Liver (tissue), 8 donors: ENCODE measurements at regions not wholly inside any gene's neighbourhood (a gene's known extent, or its start where the extent isn't known, plus 50 kb on each side); places are given as distances from the start of the nearest gene placed in this dataset.

Source experiments
- DNase-seq: peaks from one replicate; pipeline ENCODE4 v3.0.0-alpha.2; 2017; ENCODE audit warnings: low spot score
- H3K27ac ChIP-seq, 2 donors: one replicate each; pipeline ENCODE4 v1.7.0; 2013; ENCODE audit warnings: inconsistent platforms in 2 of 2, low read length in 2 of 2, control low read depth in 1 of 2, low read depth in 1 of 2, mild to moderate bottlenecking in 1 of 2
- H3K27me3 ChIP-seq, 4 donors: one replicate each; pipeline versions ENCODE4 v1.6.1 to v1.7.0; 2013; ENCODE audit warnings: low read length in 3 of 4, inconsistent platforms in 1 of 4, mild to moderate bottlenecking in 1 of 4, moderate library complexity in 1 of 4; ENCODE audit not compliant: control insufficient read depth in 4 of 4, insufficient read depth in 4 of 4
- H3K36me3 ChIP-seq, 4 donors: one replicate each; pipeline versions ENCODE4 v1.6.1 to v1.7.0; 2013; ENCODE audit warnings: low read length in 3 of 4, mild to moderate bottlenecking in 3 of 4, low read depth in 1 of 4, moderate library complexity in 1 of 4; ENCODE audit not compliant: control insufficient read depth in 4 of 4, insufficient read depth in 3 of 4
- H3K4me1 ChIP-seq, 4 donors: one replicate each; pipeline versions ENCODE4 v1.6.1 to v1.7.0; 2013; ENCODE audit warnings: low read length in 3 of 4, mild to moderate bottlenecking in 3 of 4, moderate library complexity in 1 of 4; ENCODE audit not compliant: control insufficient read depth in 4 of 4, insufficient read depth in 4 of 4
- H3K4me3 ChIP-seq, 3 donors: one replicate each; pipeline versions ENCODE4 v1.6.1 to v1.7.0; 2013; ENCODE audit warnings: low read length in 3 of 3, control low read depth in 1 of 3, low read depth in 1 of 3, mild to moderate bottlenecking in 1 of 3
- H3K9ac ChIP-seq, 2 donors: one replicate each; pipeline ENCODE4 v1.7.0; 2013; ENCODE audit warnings: low read length in 2 of 2, mild to moderate bottlenecking in 2 of 2, moderate library complexity in 2 of 2, control low read depth in 1 of 2, low read depth in 1 of 2
- H3K9me3 ChIP-seq, 4 donors: one replicate each; pipeline versions ENCODE4 v1.6.1 to v1.7.0; 2013; ENCODE audit warnings: low read length in 3 of 4; ENCODE audit not compliant: control insufficient read depth in 4 of 4
- EGR1 ChIP-seq, 2 donors: IDR thresholded peaks; 2 replicates each; pipeline ENCODE4 v1.6.1; 2016 to 2018; ENCODE audit warnings: antibody characterized with exemption in 2 of 2, low read depth in 2 of 2
- FOXA1 ChIP-seq: IDR thresholded peaks from 2 replicates; pipeline ENCODE4 v1.6.1; 2016; ENCODE audit warnings: antibody characterized with exemption
- FOXA2 ChIP-seq: IDR thresholded peaks from 2 replicates; pipeline ENCODE4 v1.6.1; 2016; ENCODE audit warnings: antibody characterized with exemption
- GABPA ChIP-seq, 2 donors: IDR thresholded peaks in 1 of 2; conservative IDR thresholded peaks in 1 of 2; 2 replicates each; pipeline ENCODE4 v1.6.1; 2016; ENCODE audit warnings: antibody characterized with exemption in 2 of 2, mild to moderate bottlenecking in 1 of 2, moderate library complexity in 1 of 2
- HNF4A ChIP-seq, 2 donors: conservative IDR thresholded peaks; 2 replicates each; pipeline ENCODE4 v1.6.1; 2016; ENCODE audit warnings: antibody characterized with exemption in 2 of 2, mild to moderate bottlenecking in 2 of 2
- HNF4G ChIP-seq: IDR thresholded peaks from 2 replicates; pipeline ENCODE4 v1.6.1; 2016; ENCODE audit warnings: antibody characterized with exemption
- JUND ChIP-seq, 2 donors: IDR thresholded peaks; 2 replicates each; pipeline ENCODE4 v1.6.1; 2016; ENCODE audit warnings: antibody characterized with exemption in 2 of 2
- NR2F2 ChIP-seq: IDR thresholded peaks from 2 replicates; pipeline ENCODE4 v1.6.1; 2016; ENCODE audit warnings: antibody characterized with exemption
- RAD21 ChIP-seq, 2 donors: IDR thresholded peaks; 2 replicates each; pipeline ENCODE4 v1.6.1; 2016; ENCODE audit warnings: antibody characterized with exemption in 2 of 2, mild to moderate bottlenecking in 2 of 2
- REST ChIP-seq: IDR thresholded peaks from 2 replicates; pipeline ENCODE4 v1.6.1; 2016; ENCODE audit warnings: antibody characterized with exemption, mild to moderate bottlenecking
- RXRA ChIP-seq, 2 donors: IDR thresholded peaks; 2 replicates each; pipeline ENCODE4 v1.6.1; 2017 to 2018; ENCODE audit warnings: antibody characterized with exemption in 2 of 2, mild to moderate bottlenecking in 1 of 2
- SP1 ChIP-seq: IDR thresholded peaks from 2 replicates; pipeline ENCODE4 v1.6.1; 2018; ENCODE audit warnings: antibody characterized with exemption, mild to moderate bottlenecking
- TAF1 ChIP-seq: conservative IDR thresholded peaks from 2 replicates; pipeline ENCODE4 v1.6.1; 2016; ENCODE audit warnings: antibody characterized with exemption, mild to moderate bottlenecking
- YY1 ChIP-seq: IDR thresholded peaks from 2 replicates; pipeline ENCODE4 v1.6.1; 2016; ENCODE audit warnings: antibody characterized with exemption, mild to moderate bottlenecking
- ZBTB33 ChIP-seq: IDR thresholded peaks from 2 replicates; pipeline ENCODE4 v1.6.1; 2016; ENCODE audit warnings: antibody characterized with exemption
- WGBS: extraction: QIAGEN DNeasy Blood & Tissue Kit; methylation state at CpG from one replicate; pipeline ENCODE4 v1.1.7; 2013; 5-methylcytosine and 5-hydroxymethylcytosine counted together
- TF ChIP-seq, protein P1 (sequence below): fragments of 150-350 bp; IDR thresholded peaks from 2 replicates; pipeline ENCODE4 v1.5.1; 2017; ENCODE audit warnings: improper control_type of control experiment, low read depth, low read length; ENCODE audit not compliant: missing input control
- TF ChIP-seq, protein P2 (sequence below): IDR thresholded peaks from 2 replicates; pipeline ENCODE4 v1.6.1; 2016; ENCODE audit warnings: antibody characterized with exemption
- TF ChIP-seq, protein P3 (sequence below): IDR thresholded peaks from 2 replicates; pipeline ENCODE4 v1.6.1; 2016; ENCODE audit warnings: antibody characterized with exemption
- donor health status: healthy.
- donor health status: healthy.
- donor health status: healthy.
- donor health status: healthy.
- donor health status: healthy.

DNA sequence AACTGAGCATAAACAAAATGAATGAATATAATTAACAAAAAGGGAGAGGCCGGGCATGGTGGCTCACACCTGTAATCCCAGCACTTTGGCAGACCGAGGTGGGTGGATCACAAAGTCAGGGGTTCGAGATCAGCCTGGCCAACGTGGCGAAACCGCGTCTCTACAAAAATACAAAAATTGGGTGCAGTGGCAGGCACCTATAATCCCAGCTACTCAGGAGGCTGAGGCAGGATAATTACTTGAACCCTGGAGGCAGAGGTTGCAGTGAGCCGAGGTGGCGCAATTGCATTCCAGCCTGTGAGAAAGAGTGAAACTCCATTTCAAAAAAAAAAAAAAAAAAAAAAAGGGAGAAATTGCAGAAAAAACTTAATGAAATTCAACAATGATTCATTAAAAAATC lies 839.3 kb upstream of the CTNND2 start:
- TF ChIP-seq SP1 = no peak
- no peak for TF ChIP-seq HNF4A (conservative IDR thresholded peaks at IDR 0.05)
- TF ChIP-seq NR2F2 = no peak
- TF ChIP-seq, protein P1, sequence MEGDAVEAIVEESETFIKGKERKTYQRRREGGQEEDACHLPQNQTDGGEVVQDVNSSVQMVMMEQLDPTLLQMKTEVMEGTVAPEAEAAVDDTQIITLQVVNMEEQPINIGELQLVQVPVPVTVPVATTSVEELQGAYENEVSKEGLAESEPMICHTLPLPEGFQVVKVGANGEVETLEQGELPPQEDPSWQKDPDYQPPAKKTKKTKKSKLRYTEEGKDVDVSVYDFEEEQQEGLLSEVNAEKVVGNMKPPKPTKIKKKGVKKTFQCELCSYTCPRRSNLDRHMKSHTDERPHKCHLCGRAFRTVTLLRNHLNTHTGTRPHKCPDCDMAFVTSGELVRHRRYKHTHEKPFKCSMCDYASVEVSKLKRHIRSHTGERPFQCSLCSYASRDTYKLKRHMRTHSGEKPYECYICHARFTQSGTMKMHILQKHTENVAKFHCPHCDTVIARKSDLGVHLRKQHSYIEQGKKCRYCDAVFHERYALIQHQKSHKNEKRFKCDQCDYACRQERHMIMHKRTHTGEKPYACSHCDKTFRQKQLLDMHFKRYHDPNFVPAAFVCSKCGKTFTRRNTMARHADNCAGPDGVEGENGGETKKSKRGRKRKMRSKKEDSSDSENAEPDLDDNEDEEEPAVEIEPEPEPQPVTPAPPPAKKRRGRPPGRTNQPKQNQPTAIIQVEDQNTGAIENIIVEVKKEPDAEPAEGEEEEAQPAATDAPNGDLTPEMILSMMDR = no peak
- TF ChIP-seq RAD21 (IDR thresholded peaks at IDR 0.05) = no peak
- TF ChIP-seq, protein P2, sequence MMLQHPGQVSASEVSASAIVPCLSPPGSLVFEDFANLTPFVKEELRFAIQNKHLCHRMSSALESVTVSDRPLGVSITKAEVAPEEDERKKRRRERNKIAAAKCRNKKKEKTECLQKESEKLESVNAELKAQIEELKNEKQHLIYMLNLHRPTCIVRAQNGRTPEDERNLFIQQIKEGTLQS = no peak
- TF ChIP-seq FOXA2 = no peak
- TF ChIP-seq YY1 = no peak
- TF ChIP-seq, protein P3, sequence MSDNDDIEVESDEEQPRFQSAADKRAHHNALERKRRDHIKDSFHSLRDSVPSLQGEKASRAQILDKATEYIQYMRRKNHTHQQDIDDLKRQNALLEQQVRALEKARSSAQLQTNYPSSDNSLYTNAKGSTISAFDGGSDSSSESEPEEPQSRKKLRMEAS = no peak
- no peak for TF ChIP-seq REST
- no peak for TF ChIP-seq TAF1
- TF ChIP-seq ZBTB33 = no peak
- TF ChIP-seq RXRA (IDR thresholded peaks at IDR 0.05) = no peak
- no peak for TF ChIP-seq GABPA (IDR thresholded peaks at IDR 0.05 in 1 of 2, conservative IDR thresholded peaks at IDR 0.05 in 1 of 2)
- TF ChIP-seq JUND (IDR thresholded peaks at IDR 0.05) = no peak
- TF ChIP-seq FOXA1 = no peak
- TF ChIP-seq EGR1 (IDR thresholded peaks at IDR 0.05; ENCODE audit: low read depth in 2 of 2) = no peak
- no peak for TF ChIP-seq HNF4G
- no peaks in the 10 kb centered on the region for H3K27me3 ChIP-seq
- no peaks in the 10 kb centered on the region for H3K36me3 ChIP-seq
- H3K9ac ChIP-seq = no peak overlapping the region
- H3K9me3 ChIP-seq = no peaks in the 10 kb centered on the region
- H3K4me3 ChIP-seq = no peak overlapping the region
- no peak for DNase-seq
- 88% methylated on average over 9 of the region's 9 CpGs for WGBS
- no peaks in the 10 kb centered on the region for H3K4me1 ChIP-seq
- H3K27ac ChIP-seq = no peak overlapping the region

- H3K36me3 ChIP-seq = no peaks in the 10 kb centered on the region
- H3K9me3 ChIP-seq = no peaks in the 10 kb centered on the region
- no peaks in the 10 kb centered on the region for H3K4me1 ChIP-seq
- H3K4me3 ChIP-seq = no peak overlapping the region
- DNase-seq = no peak
- H3K27ac ChIP-seq = no peak overlapping the region
- no peak overlapping the region for H3K9ac ChIP-seq
- no peaks in the 10 kb centered on the region for H3K27me3 ChIP-seq
- WGBS = 96% methylated on average over 1 of the region's 1 CpG
- no peak for TF ChIP-seq HNF4A (conservative IDR thresholded peaks at IDR 0.05)
- no peak for TF ChIP-seq FOXA2
- no peak for TF ChIP-seq RAD21 (IDR thresholded peaks at IDR 0.05)
- TF ChIP-seq FOXA1 = no peak
- TF ChIP-seq JUND (IDR thresholded peaks at IDR 0.05) = no peak
- TF ChIP-seq, protein P1 = no peak
- TF ChIP-seq REST = no peak
Observed at GRCh38 chr5:12730354-12730753, 826.1 kb upstream of the CTNND2 start.
